Prostate gland (tissue), 2 donors: ENCODE measurements at regions not wholly inside any gene's neighbourhood (a gene's known extent, or its start where the extent isn't known, plus 50 kb on each side); places are given as distances from the start of the nearest gene placed in this dataset.

Experiments
- POLR2A ChIP-seq: fragments of 450-650 bp; IDR thresholded peaks from one replicate; pipeline ENCODE4 v1.6.1; 2016; ENCODE audit warnings: antibody characterized with exemption, mild to moderate bottlenecking
- POLR2AphosphoS5 ChIP-seq: sonication (generic); formaldehyde crosslinking; IDR thresholded peaks from one replicate; pipeline ENCODE4 v1.6.1; 2017; ENCODE audit warnings: antibody characterized with exemption
- TF ChIP-seq, protein P1 (sequence below), 4 experiments: fragments of 200-600 bp in 2 of 4; fragments of 450-650 bp in 2 of 4; sonication (generic) in 2 of 4; IDR thresholded peaks; 1 replicate in 3 of 4; 2 replicates in 1 of 4; pipeline ENCODE4 v1.5.1; 2016 to 2019; ENCODE audit warnings: antibody characterized with exemption in 4 of 4, mild to moderate bottlenecking in 2 of 4, moderate library complexity in 2 of 4

DNA sequence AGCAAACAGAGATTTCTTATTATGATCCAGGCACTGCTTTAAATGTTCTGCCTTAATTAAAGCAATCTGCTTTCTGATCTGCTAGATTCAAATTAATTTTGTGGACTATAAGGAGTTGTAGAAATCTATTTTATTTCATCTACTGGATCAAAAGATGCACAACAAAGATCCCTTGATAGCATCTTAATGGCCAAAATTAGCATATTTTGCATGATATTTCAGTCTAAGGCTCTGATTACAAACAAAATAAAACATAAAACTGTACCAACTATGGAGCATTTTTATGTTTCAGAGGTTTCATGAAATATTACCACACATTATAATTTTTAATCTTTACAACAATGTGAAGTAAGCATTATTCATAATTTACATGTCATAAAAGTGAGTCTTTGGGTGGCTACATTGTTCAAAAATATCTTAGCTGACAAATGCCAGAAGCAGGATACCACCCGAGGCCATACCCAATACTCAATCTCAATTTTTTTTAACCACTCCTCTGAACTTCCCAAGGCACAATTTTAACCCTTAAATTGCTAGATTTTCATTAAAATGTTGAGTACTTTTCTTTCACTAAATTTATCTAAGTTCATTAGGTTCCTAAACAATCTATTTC lies 929.5 kb downstream of the KCNA4 start:
- TF ChIP-seq, protein P1, sequence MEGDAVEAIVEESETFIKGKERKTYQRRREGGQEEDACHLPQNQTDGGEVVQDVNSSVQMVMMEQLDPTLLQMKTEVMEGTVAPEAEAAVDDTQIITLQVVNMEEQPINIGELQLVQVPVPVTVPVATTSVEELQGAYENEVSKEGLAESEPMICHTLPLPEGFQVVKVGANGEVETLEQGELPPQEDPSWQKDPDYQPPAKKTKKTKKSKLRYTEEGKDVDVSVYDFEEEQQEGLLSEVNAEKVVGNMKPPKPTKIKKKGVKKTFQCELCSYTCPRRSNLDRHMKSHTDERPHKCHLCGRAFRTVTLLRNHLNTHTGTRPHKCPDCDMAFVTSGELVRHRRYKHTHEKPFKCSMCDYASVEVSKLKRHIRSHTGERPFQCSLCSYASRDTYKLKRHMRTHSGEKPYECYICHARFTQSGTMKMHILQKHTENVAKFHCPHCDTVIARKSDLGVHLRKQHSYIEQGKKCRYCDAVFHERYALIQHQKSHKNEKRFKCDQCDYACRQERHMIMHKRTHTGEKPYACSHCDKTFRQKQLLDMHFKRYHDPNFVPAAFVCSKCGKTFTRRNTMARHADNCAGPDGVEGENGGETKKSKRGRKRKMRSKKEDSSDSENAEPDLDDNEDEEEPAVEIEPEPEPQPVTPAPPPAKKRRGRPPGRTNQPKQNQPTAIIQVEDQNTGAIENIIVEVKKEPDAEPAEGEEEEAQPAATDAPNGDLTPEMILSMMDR (IDR thresholded peaks at IDR 0.05), result no peak
- TF ChIP-seq POLR2A (no peak), POLR2AphosphoS5 (no peak)
